ENCODE measurements at regions not wholly inside any gene's neighbourhood (a gene's known extent, or its start where the extent isn't known, plus 50 kb on each side); places are given as distances from the start of the nearest gene placed in this dataset.

DNA sequence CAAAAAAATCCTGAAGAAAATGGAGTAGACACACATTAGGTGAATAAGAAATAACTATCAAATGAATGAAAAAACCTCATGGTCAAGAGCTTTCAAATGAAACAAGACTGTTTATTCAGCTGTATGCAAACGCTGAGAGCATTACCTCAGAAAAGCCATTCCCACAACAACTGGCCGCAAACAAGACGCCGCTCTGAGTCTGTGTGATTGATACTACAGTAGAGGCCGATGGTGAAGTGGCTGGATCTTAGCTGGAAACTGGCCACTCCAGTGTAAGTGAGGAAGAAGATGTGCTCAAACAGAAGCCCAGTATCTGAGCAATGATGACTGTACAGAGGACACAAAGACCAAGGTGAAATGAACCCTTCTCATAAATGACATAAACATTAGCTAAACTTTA, 252.4 kb upstream of the GHITM start:
- intact Hi-C loops (cut with DNase I; ENCODE audit: low total_unique reads), result no loop called here
- 29 to 51% (median 40%) methylated on average over 5 of the region's 5 CpGs for WGBS, 5 donors
- peaks cover 0 to 12% (median 1%) of the 10 kb centered on the region in 4 donors for H3K4me1 ChIP-seq
- TF ChIP-seq, protein P1, sequence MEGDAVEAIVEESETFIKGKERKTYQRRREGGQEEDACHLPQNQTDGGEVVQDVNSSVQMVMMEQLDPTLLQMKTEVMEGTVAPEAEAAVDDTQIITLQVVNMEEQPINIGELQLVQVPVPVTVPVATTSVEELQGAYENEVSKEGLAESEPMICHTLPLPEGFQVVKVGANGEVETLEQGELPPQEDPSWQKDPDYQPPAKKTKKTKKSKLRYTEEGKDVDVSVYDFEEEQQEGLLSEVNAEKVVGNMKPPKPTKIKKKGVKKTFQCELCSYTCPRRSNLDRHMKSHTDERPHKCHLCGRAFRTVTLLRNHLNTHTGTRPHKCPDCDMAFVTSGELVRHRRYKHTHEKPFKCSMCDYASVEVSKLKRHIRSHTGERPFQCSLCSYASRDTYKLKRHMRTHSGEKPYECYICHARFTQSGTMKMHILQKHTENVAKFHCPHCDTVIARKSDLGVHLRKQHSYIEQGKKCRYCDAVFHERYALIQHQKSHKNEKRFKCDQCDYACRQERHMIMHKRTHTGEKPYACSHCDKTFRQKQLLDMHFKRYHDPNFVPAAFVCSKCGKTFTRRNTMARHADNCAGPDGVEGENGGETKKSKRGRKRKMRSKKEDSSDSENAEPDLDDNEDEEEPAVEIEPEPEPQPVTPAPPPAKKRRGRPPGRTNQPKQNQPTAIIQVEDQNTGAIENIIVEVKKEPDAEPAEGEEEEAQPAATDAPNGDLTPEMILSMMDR (IDR thresholded peaks at IDR 0.05), result no peak
- TF ChIP-seq POLR2A (IDR thresholded peaks at IDR 0.05) (no peak), EP300 (IDR thresholded peaks at IDR 0.05) (no peak), POLR2AphosphoS5 (IDR thresholded peaks at IDR 0.05) (no peak)
- H3K4me3 ChIP-seq, result no peak overlapping the region
- no peaks in the 10 kb centered on the region for H3K27me3 ChIP-seq
- H3K9me3 ChIP-seq, result no peaks in the 10 kb centered on the region
- DNase-seq, result no peak
- H3K36me3 ChIP-seq, result no peaks in the 10 kb centered on the region
- no peak overlapping the region for H3K27ac ChIP-seq

DNA sequence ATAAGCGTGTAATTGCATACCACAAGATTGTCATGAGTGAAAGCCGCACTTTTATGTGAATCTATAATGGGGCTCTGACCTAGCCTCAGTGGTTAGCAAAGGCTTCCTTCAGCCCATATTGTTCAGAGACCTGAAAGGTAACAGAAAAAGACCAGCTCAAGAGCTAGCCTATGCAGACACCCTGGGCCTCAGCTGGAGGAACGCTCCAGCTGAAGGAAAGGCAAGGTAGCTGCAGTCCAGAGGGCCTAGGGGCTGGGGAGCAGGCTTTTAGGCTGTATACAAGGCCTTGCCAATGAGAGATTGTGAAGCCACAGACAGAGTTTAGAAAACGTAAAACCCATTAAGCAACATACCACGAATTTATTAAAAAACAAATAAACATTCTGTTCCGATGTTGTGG, 246.6 kb upstream of the GHITM start:
- TF ChIP-seq POLR2AphosphoS5 (IDR thresholded peaks at IDR 0.05) (no peak), EP300 (IDR thresholded peaks at IDR 0.05) (no peak), POLR2A (IDR thresholded peaks at IDR 0.05) (no peak)
- TF ChIP-seq, protein P1 (IDR thresholded peaks at IDR 0.05), result no peak
- no peaks in the 10 kb centered on the region for H3K27me3 ChIP-seq
- H3K9me3 ChIP-seq, result no peaks in the 10 kb centered on the region
- no peak overlapping the region for H3K27ac ChIP-seq
- no peak for DNase-seq
- H3K36me3 ChIP-seq, result no peaks in the 10 kb centered on the region
- H3K4me1 ChIP-seq, result no peaks in the 10 kb centered on the region
- intact Hi-C loops (cut with DNase I; ENCODE audit: low total_unique reads), result no loop called here
- WGBS, 5 donors, result 72 to 86% (median 77%) methylated on average over 6 of the region's 6 CpGs
- H3K4me3 ChIP-seq, result no peak overlapping the region

DNA sequence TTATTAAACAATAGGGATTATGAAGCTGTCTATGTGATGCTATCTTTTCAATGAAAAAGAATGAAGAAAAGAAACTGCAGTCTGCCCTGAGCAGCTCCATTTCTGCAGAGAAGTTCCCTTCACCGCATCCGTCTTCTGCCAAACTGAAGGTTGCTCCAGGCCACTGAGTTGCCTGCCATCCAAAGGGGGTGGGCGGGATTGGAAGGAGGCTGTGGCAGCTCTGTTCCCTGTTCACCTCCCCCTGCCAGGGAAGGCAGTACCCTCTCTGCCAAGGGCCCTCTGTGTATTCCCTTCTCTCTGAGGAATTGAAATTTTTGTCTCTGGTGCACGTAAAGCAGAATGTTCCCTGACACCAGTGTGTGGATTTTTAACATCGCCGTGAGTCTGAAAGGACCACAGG, 243.1 kb upstream of the GHITM start:
- WGBS, 5 donors, result 85 to 90% (median 88%) methylated on average over 6 of the region's 6 CpGs
- intact Hi-C loops (cut with DNase I; ENCODE audit: low total_unique reads), result no loop called here
- no peak for TF ChIP-seq POLR2A (IDR thresholded peaks at IDR 0.05)
- TF ChIP-seq POLR2AphosphoS5 (IDR thresholded peaks at IDR 0.05), result no peak
- no peak for TF ChIP-seq EP300 (IDR thresholded peaks at IDR 0.05)
- TF ChIP-seq, protein P1 (IDR thresholded peaks at IDR 0.05), result no peak

DNA sequence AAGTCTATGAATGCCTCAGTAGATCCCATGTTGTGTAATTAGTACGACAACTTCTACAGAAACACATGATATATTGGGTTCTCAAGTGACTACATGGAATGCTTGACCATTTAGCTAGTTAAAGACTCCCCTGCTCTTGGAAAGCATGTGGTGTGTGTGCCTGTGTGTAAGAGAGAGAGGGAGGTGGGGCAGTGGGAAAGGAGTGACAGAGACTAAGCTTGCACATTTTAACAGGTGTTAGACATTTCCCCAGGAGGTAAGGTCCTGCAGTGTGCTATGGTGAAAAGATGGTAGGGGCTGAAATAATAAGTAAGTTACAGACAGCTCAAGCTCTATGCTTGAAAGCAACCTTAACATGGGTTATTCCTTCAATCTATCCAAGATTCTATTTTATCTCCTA, 241.7 kb upstream of the GHITM start:
- Histone ChIP-seq H3K4me1 (no peaks in the 10 kb centered on the region), H3K9me3 (no peaks in the 10 kb centered on the region), H3K27ac (no peak overlapping the region), H3K36me3 (no peaks in the 10 kb centered on the region), H3K4me3 (no peak overlapping the region), H3K27me3 (no peaks in the 10 kb centered on the region)
- TF ChIP-seq POLR2AphosphoS5 (IDR thresholded peaks at IDR 0.05) (no peak), EP300 (IDR thresholded peaks at IDR 0.05) (no peak)
- TF ChIP-seq, protein P1 (IDR thresholded peaks at IDR 0.05), result no peak
- no peak for DNase-seq
- 59 to 68% (median 64%) methylated on average over 1 of the region's 1 CpG for WGBS, 5 donors
- intact Hi-C loops (cut with DNase I; ENCODE audit: low total_unique reads), result no loop called here

More for the DNA sequence above, 243.1 kb upstream of the GHITM start:
- H3K4me1 ChIP-seq, result no peaks in the 10 kb centered on the region
- H3K27me3 ChIP-seq, result no peaks in the 10 kb centered on the region
- no peak overlapping the region for H3K27ac ChIP-seq
- no peak for DNase-seq
- H3K36me3 ChIP-seq, result no peaks in the 10 kb centered on the region
- H3K9me3 ChIP-seq, result no peaks in the 10 kb centered on the region
- H3K4me3 ChIP-seq, result no peak overlapping the region
